22Rv1 (cell line): ENCODE measurements at regions not wholly inside any gene's neighbourhood (a gene's known extent, or its start where the extent isn't known, plus 50 kb on each side); places are given as distances from the start of the nearest gene placed in this dataset.

Experiments
- CTCF ChIP-seq: fragments of 450-650 bp; IDR thresholded peaks from 2 replicates; pipeline ENCODE4 v1.5.1; 2017; ENCODE audit warnings: mild to moderate bottlenecking
- ZFX ChIP-seq: fragments of 450-650 bp; IDR thresholded peaks from 2 replicates; pipeline ENCODE4 v1.6.1; 2017; ENCODE audit warnings: antibody characterized with exemption, borderline replicate concordance

GRCh38 chr3:154872074-154872473 lies 208.0 kb upstream of the MME start:
- TF ChIP-seq CTCF (no peak), ZFX (no peak)
